Glomerular visceral epithelial cell (primary cell): ENCODE measurements at regions not wholly inside any gene's neighbourhood (a gene's known extent, or its start where the extent isn't known, plus 50 kb on each side); places are given as distances from the start of the nearest gene placed in this dataset.

Source experiments
- DNase-seq: peaks from one replicate; pipeline ENCODE4 v3.0.0-alpha.2; 2016; ENCODE audit errors: extremely low spot score

DNA sequence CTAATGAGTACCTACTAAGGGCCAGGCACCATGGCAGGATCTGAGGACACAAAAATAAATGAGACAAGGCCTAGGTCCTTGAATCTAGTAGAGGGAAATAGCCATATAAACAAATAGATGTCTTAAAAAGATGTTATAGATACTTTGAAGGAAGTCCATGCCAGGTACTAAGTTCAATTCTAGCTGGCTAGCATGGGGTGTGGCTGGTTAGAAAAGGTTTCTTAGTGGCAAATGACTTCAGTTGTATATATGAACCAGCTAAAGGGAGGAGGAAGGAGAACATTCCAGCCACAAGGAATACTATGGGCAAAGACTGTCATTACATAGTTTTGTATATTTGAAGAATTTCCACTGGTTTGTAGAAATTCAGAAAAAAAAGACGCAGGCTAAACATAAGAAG, 133.6 kb upstream of the BMP4 start:
- no peak for DNase-seq

DNA sequence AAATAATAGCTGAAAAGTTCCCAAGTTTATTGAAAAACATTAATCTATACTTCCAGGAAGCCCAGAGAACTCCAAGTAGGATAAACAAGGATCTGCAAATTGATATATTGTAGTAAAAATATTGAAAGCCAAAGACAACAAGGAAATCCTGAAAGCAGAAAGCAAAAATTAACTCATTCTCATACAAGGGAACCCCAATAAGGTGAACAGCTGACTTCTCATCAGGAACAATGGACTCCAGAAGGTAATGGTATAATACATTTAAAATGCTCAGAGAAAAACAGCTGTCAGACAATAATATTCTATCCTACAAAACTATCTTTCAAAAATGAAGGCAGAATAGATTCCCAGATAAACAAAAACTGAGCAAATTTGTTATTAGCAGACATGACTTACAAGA, 138.1 kb upstream of the BMP4 start:
- no peak for DNase-seq

DNA sequence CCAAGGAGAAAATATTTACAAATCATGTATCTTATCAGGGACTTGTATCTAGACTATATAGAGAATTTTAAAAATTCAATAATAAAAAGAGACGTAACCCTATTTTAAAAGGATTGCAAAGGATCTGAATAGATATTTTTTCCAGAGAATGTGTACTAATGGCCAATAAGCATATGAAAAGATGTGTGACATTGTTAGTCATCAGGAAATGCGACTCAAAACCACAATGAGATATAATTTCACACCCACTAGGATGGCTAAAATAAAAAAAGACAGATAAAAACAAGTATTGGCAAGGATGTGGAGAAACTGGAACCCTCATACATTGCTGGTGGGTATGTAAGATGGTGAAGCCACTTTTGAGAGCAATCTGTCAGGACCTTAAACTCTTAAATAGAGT, 141.9 kb upstream of the BMP4 start:
- no peak for DNase-seq

DNA sequence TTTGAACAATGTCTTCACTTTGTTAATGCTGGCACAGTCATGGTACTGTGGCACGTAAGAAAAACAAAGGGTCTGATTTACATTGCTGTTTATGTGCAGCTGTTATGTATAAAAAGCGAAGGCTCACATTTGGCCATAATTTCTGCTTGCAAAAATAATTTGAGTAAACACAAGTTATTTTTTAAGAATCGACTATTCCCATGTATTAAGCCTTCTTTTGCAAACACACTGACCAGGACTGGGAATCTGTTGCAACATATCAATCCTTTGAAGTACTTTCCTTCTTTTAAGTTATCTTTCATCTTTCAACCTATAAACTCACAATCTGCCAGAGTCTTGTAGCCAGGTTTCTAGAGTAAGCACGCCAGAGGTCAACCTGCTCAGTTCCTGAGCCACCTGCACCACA, 145.4 kb upstream of the BMP4 start:
- DNase-seq: no peak

GRCh38 chr14:54102530-54102929, 145.9 kb upstream of the BMP4 start:
- DNase-seq: no peak

- DNase-seq: no peak
Observed at GRCh38 chr14:54104601-54105145, 148.0 kb upstream of the BMP4 start.

DNA sequence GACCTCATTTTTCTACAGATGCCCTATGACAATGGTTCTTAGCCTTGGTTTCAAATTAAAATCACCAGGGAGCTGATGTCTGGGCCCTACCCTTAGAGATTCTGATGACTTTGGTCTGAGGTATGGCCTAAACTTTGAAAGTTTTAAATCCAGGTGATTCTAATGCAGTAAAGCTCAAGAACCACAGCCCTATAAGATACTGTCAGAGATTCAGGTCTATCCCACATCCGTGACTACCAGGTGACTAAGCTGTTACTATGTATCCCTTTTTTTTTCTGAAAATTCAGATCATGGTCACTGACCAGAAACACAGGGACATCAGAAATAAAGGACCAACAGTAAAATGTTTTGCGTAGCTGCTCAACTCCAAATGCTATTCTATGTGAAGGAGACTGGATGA, 148.8 kb upstream of the BMP4 start:
- DNase-seq: no peak

- DNase-seq: no peak
Observed at GRCh38 chr14:54105898-54106297, 149.3 kb upstream of the BMP4 start.

GRCh38 chr14:54106661-54107377, 150.2 kb upstream of the BMP4 start:
- peak; percentile 36 for DNase-seq

- DNase-seq: peak; percentile 70
Observed at GRCh38 chr14:54108481-54109471, 152.2 kb upstream of the BMP4 start.

GRCh38 chr14:54109521-54110120, 153.0 kb upstream of the BMP4 start:
- DNase-seq: no peak

DNA sequence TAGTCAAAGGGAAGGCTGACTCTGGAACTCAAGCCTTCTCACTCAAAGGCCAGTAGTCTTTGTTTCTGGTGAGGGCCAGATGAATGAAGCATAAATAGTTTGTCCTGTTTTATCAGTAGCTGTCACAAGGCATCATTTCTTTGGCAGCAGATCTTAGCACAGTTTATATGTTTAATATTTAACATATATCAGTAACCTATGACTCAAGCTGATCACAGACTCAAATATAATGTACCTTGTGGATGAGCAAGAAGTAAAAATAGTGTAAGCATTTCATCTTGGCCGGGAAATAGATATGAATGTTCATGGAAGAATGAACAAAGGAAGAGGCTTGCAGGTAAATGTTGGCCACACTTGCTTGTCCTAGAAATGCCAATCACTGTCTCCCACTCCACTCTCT, 158.3 kb upstream of the BMP4 start:
- no peak for DNase-seq

- no peak for DNase-seq
Observed at GRCh38 chr14:54116198-54116885, 159.7 kb upstream of the BMP4 start.

DNA sequence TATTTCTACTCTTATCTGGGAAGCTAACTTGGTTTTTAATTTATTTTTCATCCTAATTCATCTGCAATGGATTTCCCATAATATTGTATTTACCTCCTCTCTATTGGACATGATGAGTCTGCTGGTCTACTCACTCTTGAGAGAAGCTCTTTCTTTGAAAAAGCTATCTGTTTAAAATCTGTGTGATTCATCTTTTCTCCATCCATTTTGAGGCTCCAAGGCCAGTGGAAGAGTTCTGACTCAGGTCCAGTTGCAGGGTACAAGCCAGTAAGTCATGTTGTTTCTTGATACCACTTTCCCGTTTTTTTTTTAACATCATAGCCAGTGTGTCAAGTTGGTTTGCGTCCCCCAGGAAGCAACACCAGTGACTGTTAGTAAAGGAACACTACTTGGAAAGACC, 160.3 kb upstream of the BMP4 start:
- DNase-seq: no peak

DNA sequence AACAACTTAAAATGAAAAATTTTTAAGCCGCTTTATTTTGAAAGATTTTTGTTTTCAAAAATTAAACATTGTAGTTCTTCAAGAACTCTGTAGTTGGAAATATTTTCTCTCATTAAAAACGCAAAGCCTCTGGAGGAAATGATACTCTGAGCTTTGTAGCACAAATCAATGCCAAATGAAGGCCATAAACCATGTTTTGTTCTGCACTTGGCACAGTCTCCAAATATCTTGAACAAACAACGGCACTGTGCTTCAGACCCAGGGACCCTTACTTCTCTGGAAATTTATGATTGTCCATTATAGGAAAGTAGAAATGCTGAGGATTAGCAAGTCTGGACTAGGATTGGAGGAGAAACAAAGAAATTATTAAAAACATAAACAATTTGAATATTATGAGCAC, 160.8 kb upstream of the BMP4 start:
- no peak for DNase-seq

- no peak for DNase-seq
Observed at GRCh38 chr14:54117924-54118323, 161.3 kb upstream of the BMP4 start.

DNA sequence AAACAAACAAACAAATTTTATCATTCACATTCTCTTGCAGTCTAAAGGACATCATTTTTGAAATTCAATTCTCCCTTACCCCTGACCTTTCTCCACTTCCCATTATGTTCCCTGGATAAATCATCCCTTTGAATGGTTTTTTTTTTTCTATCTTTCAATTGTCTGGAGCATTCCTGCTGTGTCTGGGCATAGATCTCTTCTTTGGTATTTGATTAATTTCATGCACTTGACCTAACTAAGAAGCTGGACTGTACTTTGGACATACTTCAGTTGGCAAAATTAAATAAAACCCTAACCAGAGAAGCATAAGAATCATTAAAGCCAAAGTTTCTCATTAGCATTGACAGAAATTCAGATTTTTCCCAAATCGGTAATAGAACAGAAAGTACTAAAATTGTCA, 163.6 kb upstream of the BMP4 start:
- DNase-seq: no peak

GRCh38 chr14:54121466-54122027, 164.9 kb upstream of the BMP4 start:
- DNase-seq: no peak

DNA sequence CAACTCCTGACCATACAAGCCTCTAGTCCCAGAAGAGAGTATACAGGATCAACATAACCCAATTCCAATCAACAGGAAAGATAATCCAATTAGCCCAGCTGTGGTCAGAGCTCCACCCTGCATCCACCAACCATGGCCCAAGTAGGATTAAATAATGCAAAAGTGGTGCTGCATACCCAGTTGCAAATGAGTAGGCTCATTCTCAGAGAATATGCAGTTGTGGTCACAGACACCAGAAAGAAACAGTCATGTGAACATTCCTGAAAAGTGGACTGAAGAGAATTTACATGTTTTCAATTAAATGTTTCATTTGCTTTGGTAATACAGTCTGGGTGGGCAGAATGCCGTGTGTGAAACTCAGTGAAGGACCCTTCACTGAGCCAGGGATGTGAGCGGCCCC, 167.2 kb upstream of the BMP4 start:
- DNase-seq: no peak

GRCh38 chr14:54125109-54125508, 168.5 kb upstream of the BMP4 start:
- DNase-seq: no peak

GRCh38 chr14:54126947-54127346, 170.3 kb upstream of the BMP4 start:
- DNase-seq: no peak
